NOMO-1 treated with dmso at 0.1 percent for 144 hours (cell line): ENCODE measurements at regions not wholly inside any gene's neighbourhood (a gene's known extent, or its start where the extent isn't known, plus 50 kb on each side); places are given as distances from the start of the nearest gene placed in this dataset.
"Not testable (repeated sequence)": the region's sequence is repeated elsewhere in the genome, so short reads cannot be mapped to it uniquely, and the experiment has no call there.

Source experiments
- DNase-seq: peaks from one replicate; lab custom pipeline; 2025; ENCODE audit not compliant: unreplicated experiment; lab: John Stamatoyannopoulos, UW

GRCh38 chr14:85333841-85334240 is 196.1 kb upstream of the FLRT2 start:
- DNase-seq = no peak

- no peak for DNase-seq
Observed at GRCh38 chr14:85334316-85334715, 195.6 kb upstream of the FLRT2 start.

GRCh38 chr14:85336257-85336656 is 193.7 kb upstream of the FLRT2 start:
- no peak for DNase-seq

- no peak for DNase-seq
Observed at GRCh38 chr14:85336817-85337216, 193.1 kb upstream of the FLRT2 start.

- no peak for DNase-seq
Observed at GRCh38 chr14:85338895-85339294, 191.0 kb upstream of the FLRT2 start.

- no peak for DNase-seq
Observed at GRCh38 chr14:85342858-85343607, 186.9 kb upstream of the FLRT2 start.

- DNase-seq = no peak
Observed at GRCh38 chr14:85344171-85344570, 185.8 kb upstream of the FLRT2 start.

- DNase-seq = no peak
Observed at GRCh38 chr14:85344847-85345570, 184.9 kb upstream of the FLRT2 start.

- DNase-seq = no peak
Observed at GRCh38 chr14:85350667-85351066, 179.3 kb upstream of the FLRT2 start.

- DNase-seq = not testable (repeated sequence)
Observed at GRCh38 chr14:85352588-85352987, 177.4 kb upstream of the FLRT2 start.

GRCh38 chr14:85357120-85357519 is 172.8 kb upstream of the FLRT2 start:
- no peak for DNase-seq

GRCh38 chr14:85358136-85358785 is 171.7 kb upstream of the FLRT2 start:
- DNase-seq = no peak

- no peak for DNase-seq
Observed at GRCh38 chr14:85359505-85359904, 170.4 kb upstream of the FLRT2 start.

GRCh38 chr14:85363358-85363757 is 166.6 kb upstream of the FLRT2 start:
- DNase-seq = no peak

- DNase-seq = no peak
Observed at GRCh38 chr14:85366226-85366625, 163.7 kb upstream of the FLRT2 start.

- no peak for DNase-seq
Observed at GRCh38 chr14:85380881-85381280, 149.1 kb upstream of the FLRT2 start.

GRCh38 chr14:85382341-85382740 is 147.6 kb upstream of the FLRT2 start:
- DNase-seq = no peak

- no peak for DNase-seq
Observed at GRCh38 chr14:85387181-85387580, 142.8 kb upstream of the FLRT2 start.

- DNase-seq = no peak
Observed at GRCh38 chr14:85390236-85390635, 139.7 kb upstream of the FLRT2 start.

- no peak for DNase-seq
Observed at GRCh38 chr14:85391455-85391854, 138.5 kb upstream of the FLRT2 start.

GRCh38 chr14:85391892-85392291 is 138.1 kb upstream of the FLRT2 start:
- no peak for DNase-seq

- DNase-seq = no peak
Observed at GRCh38 chr14:85399186-85399585, 130.8 kb upstream of the FLRT2 start.
